ENCODE measurements at regions not wholly inside any gene's neighbourhood (a gene's known extent, or its start where the extent isn't known, plus 50 kb on each side); places are given as distances from the start of the nearest gene placed in this dataset.

DNA sequence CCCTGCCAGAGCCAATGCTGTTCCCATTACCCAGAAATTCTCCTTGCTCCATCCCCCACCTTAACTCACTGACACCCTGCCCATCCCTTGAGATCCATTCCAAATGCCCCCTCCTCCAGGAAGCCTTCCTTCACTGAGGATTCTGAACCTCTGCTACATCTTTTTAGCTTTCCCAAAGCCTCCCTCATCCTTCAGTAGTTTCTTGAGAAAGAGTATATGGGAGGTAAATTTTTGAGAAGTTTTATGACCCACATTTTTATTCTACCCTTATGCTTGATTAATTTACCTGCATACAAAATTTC lies 93.1 kb downstream of the INHBB start:
- in situ Hi-C loops (cut with MboI; ENCODE audit: low sequenced_read_pairs, unreplicated experiment) = no loop called here
- TF ChIP-seq, protein P1, sequence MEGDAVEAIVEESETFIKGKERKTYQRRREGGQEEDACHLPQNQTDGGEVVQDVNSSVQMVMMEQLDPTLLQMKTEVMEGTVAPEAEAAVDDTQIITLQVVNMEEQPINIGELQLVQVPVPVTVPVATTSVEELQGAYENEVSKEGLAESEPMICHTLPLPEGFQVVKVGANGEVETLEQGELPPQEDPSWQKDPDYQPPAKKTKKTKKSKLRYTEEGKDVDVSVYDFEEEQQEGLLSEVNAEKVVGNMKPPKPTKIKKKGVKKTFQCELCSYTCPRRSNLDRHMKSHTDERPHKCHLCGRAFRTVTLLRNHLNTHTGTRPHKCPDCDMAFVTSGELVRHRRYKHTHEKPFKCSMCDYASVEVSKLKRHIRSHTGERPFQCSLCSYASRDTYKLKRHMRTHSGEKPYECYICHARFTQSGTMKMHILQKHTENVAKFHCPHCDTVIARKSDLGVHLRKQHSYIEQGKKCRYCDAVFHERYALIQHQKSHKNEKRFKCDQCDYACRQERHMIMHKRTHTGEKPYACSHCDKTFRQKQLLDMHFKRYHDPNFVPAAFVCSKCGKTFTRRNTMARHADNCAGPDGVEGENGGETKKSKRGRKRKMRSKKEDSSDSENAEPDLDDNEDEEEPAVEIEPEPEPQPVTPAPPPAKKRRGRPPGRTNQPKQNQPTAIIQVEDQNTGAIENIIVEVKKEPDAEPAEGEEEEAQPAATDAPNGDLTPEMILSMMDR (IDR thresholded peaks at IDR 0.05; ENCODE audit: borderline replicate concordance, control extremely low read depth, extremely low read depth, insufficient read depth, missing control alignments) = no peak
- DNase-seq (ENCODE audit: low spot score) = no peak

DNA sequence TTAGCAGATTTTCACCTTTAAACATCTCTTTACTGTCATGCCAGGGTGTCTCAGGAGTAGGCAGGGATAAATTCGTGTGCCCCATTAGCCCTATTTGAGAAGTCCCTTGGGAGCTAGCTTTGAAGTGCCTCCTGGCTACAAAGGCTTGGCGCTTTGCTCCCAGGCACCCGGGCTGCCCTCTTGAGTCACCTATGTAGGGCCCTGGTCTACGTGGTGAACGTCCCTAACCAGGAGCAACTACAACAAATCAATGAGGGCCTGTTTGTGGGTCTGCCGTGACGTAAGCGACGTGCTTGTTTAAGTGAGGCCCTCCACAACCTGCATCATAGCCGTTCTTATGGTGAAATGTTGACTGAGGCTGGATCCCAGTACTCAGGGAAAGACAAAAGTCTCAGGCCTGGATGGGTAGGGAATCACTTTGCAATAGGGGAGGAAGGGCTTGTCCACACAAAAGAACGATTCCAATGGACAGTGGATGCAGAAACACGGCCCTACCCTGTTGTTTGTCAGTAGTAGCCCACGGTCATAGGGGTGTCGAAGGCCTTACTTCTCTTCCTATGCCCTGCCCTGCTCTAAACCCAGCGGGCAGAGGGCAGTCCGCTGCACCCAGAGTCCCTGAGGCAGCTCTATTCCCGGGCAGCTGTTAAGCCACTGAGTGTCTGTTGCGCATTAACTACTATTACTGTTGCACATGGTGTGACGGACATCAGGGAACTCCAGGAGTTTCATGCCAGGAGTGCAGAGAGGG lies 93.9 kb downstream of the INHBB start:
- TF ChIP-seq, protein P1 (IDR thresholded peaks at IDR 0.05; ENCODE audit: borderline replicate concordance, control extremely low read depth, extremely low read depth, insufficient read depth, missing control alignments) = no peak
- in situ Hi-C loops (cut with MboI; ENCODE audit: low sequenced_read_pairs, unreplicated experiment) = no loop called here
- DNase-seq (ENCODE audit: low spot score) = no peak

DNA sequence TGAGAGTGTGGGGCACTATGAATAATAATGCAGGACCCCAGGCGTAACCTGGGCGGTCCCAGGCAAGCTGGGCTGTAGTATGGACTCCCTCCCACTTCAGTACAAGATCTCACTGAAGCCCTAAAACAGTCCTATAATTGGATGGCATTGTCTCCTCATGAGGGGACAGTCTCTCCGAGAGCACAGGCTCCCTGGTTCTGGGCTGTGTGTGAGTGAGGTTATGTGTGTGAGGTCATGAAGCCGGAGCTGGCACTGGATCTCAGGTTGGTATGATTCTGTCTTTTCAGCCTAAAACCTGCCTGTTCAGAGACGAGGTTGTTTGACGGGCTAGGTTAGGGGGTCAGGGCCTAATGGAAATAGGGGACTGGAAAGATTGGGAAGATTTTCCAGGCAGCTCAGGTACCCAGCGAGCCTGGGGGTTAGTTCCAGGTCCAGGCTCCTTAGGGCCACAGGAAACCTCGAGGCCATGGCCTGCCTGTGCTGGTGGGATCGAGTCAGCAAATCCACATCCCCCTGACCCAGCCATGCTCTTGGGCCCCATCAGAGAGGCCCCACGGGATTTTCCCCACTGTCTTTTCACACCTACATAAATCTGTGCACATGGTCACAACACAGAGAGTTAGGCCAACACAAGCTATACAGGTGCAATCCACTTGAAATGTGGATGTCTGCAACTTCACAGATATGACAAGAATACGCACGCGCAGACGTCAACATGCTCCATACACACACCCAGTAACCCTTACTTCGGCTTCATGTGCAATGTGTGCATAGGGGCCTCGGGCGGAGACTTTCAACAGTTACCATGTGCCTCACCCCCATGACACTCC lies 94.8 kb downstream of the INHBB start:
- in situ Hi-C loops (cut with MboI; ENCODE audit: low sequenced_read_pairs, unreplicated experiment) = no loop called here
- no peak for DNase-seq (ENCODE audit: low spot score)
- TF ChIP-seq, protein P1 (IDR thresholded peaks at IDR 0.05; ENCODE audit: borderline replicate concordance, control extremely low read depth, extremely low read depth, insufficient read depth, missing control alignments) = no peak

DNA sequence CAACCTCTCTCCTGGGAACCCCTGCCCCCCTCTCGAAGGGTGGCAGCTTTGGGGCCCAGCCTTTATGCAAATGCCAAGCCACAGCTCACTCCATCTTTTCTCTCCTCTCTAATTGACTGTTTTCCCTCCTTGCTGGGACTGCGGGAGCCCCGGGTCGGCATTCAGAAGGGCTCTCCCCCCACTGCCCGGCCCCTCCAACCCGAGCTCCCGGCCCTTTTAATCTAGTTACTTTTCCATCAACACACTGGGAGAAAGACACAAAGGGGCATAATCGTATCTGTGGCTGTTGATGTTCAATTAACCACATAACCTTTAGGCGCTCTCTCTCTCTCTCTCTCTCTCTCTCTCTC lies 95.4 kb downstream of the INHBB start:
- in situ Hi-C loops (cut with MboI; ENCODE audit: low sequenced_read_pairs, unreplicated experiment) = no loop called here
- TF ChIP-seq, protein P1 (IDR thresholded peaks at IDR 0.05; ENCODE audit: borderline replicate concordance, control extremely low read depth, extremely low read depth, insufficient read depth, missing control alignments) = no peak
- no peak for DNase-seq (ENCODE audit: low spot score)

DNA sequence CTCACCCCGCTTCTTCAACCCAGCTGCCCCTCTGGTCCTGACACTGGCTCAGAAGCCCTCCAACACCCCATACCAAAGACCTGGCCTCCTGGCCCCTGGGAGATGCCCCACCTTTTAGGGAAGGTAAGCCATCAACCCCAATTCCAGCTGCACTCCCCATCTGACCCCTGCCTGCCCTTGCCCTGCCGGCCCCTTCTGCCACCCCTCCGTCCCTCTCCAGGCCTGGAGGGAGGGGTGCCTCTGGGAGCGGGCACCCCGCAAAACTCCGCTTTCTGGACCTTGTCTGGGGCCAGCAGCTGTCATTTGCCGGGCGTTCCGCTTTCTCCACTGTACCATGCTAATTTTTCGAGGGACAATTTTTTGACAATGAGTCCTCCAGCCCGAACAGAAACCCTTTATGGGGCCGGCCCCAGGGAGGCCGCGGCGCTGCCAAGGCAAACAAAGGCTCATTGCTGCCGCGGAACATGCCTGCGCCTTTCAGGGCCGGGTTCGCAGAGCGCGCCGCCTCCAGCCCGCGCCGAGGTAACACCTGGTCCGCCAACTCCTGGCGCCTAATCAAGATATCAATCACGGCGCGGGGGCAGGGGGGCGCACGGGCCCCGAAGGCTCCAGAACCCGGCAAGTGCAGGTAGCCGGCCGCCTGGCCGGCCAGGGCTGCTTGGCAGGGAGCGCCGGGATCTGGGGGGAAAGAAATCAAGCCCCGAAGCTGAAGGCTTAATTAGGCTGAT lies 96.0 kb downstream of the INHBB start:
- no peak for DNase-seq (ENCODE audit: low spot score)
- in situ Hi-C loops (cut with MboI; ENCODE audit: low sequenced_read_pairs, unreplicated experiment) = no loop called here
- TF ChIP-seq, protein P1 (IDR thresholded peaks at IDR 0.05; ENCODE audit: borderline replicate concordance, control extremely low read depth, extremely low read depth, insufficient read depth, missing control alignments) = no peak

DNA sequence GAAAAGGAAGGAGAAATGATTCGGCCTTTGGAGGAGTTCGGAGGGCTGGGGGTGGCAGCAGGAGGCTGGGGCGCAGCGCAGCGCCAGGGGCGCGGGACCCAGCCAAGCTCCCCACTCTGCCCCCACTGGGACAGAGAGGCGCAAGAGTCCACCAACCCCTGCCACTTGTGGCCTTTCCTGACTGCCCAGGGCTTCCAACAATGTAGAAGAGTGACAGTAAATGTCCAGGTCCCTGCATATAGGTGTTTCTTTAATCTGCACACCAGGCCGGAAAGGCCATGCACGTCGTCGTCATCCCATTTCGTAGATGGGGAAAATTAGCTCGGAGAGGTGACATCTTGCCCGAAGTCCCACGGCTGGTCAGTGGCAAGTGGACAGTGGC lies 96.6 kb downstream of the INHBB start:
- TF ChIP-seq, protein P1 (IDR thresholded peaks at IDR 0.05; ENCODE audit: borderline replicate concordance, control extremely low read depth, extremely low read depth, insufficient read depth, missing control alignments) = no peak
- in situ Hi-C loops (cut with MboI; ENCODE audit: low sequenced_read_pairs, unreplicated experiment) = no loop called here
- DNase-seq (ENCODE audit: low spot score) = no peak
